ENCODE measurements at regions not wholly inside any gene's neighbourhood (a gene's known extent, or its start where the extent isn't known, plus 50 kb on each side); places are given as distances from the start of the nearest gene placed in this dataset.

DNA sequence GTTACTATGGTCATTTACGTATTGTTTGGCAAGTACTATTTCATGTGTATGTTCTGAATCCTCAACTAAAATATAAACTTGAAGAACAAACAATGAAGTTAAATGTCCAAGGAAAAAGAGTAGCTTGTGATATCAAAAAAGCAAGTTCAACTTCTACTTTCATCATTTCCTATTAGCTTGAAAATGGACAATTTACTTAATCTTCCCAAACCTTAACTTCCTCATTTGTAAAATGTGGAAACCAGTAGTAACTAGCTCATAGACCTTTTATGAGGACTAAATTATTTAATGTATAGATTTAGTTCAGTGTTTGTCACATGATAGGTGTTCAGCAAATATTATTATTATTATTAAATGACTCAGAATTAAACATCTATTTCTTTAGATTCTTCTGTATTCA, 276.8 kb upstream of the TET2 start:
- TF ChIP-seq EP300 (IDR thresholded peaks at IDR 0.05) (no peak), POLR2A (IDR thresholded peaks at IDR 0.05) (no peak), POLR2AphosphoS5 (IDR thresholded peaks at IDR 0.05) (no peak)
- TF ChIP-seq, protein P1, sequence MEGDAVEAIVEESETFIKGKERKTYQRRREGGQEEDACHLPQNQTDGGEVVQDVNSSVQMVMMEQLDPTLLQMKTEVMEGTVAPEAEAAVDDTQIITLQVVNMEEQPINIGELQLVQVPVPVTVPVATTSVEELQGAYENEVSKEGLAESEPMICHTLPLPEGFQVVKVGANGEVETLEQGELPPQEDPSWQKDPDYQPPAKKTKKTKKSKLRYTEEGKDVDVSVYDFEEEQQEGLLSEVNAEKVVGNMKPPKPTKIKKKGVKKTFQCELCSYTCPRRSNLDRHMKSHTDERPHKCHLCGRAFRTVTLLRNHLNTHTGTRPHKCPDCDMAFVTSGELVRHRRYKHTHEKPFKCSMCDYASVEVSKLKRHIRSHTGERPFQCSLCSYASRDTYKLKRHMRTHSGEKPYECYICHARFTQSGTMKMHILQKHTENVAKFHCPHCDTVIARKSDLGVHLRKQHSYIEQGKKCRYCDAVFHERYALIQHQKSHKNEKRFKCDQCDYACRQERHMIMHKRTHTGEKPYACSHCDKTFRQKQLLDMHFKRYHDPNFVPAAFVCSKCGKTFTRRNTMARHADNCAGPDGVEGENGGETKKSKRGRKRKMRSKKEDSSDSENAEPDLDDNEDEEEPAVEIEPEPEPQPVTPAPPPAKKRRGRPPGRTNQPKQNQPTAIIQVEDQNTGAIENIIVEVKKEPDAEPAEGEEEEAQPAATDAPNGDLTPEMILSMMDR (IDR thresholded peaks at IDR 0.05): no peak
- no peak for DNase-seq
- H3K27ac ChIP-seq: no peak overlapping the region
- no peaks in the 10 kb centered on the region for H3K27me3 ChIP-seq
- WGBS, 5 donors: 79 to 96% (median 92%) methylated on average over 1 of the region's 1 CpG
- no peaks in the 10 kb centered on the region for H3K9me3 ChIP-seq
- H3K4me3 ChIP-seq: no peak overlapping the region
- no peaks in the 10 kb centered on the region for H3K36me3 ChIP-seq
- no peaks in the 10 kb centered on the region for H3K4me1 ChIP-seq
- intact Hi-C loops (cut with DNase I; ENCODE audit: low total_unique reads): no loop called here

DNA sequence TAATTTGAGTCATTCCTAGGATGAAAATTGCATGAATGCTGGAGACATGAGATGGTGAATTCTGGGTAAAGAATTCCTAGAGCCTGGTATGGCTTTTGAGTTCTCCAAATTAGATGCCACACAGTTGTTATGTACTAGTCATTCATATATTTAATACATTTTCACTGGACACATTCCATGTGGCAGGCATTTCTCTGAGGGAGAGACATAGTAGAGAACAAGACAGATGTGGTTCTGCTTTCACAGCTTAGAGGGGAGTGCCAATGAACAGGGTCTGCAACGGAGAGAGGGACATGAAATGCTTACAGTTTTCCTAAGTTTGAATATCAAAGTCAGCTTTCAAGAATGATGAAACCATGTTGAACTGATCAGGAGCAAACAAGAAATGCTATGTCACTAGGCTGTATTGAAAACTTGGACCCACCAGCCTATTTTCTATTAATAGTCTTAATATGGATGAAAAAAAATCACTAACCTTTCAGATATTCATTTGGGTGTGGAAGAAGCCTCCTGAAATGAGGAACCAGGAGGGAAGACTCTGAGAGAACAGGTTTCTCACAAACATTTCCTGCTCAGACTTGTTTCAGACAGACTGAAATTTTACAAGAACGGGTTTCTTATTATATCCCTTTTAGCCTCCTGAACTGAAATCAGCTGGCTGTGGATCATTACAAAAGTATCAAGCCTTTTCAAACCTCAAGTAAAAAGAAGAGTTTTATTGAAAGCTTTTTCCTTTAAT, 276.0 kb upstream of the TET2 start:
- Histone ChIP-seq H3K4me1 (no peaks in the 10 kb centered on the region), H3K4me3 (no peak overlapping the region), H3K27ac (no peak overlapping the region), H3K36me3 (no peaks in the 10 kb centered on the region), H3K27me3 (no peaks in the 10 kb centered on the region), H3K9me3 (no peaks in the 10 kb centered on the region)
- intact Hi-C loops (cut with DNase I; ENCODE audit: low total_unique reads): no loop called here
- DNase-seq: no peak
- WGBS, 5 donors: 44 to 60% (median 56%) methylated on average over 2 of the region's 2 CpGs
- TF ChIP-seq POLR2AphosphoS5 (IDR thresholded peaks at IDR 0.05): no peak
- no peak for TF ChIP-seq POLR2A (IDR thresholded peaks at IDR 0.05)
- TF ChIP-seq, protein P1 (IDR thresholded peaks at IDR 0.05): no peak
- no peak for TF ChIP-seq EP300 (IDR thresholded peaks at IDR 0.05)

DNA sequence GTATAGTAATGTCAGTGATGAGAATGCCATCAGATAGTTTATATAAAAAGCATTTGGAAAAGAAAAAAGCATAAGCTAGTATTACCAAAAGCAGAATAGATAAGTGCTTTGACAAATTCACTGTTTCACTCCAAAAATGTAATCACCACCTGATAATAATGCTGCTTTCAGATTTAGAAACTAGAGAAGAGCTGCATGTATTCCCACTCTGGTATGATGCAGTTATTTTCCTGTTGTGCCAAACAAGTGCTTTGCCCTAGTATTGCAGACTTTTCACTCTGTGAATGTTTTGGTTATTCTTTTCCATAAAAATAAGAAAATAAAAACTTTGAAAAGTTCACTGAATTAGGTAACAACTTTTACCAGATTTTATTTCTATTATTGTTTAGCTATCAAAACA, 267.7 kb upstream of the TET2 start:
- Histone ChIP-seq H3K4me3 (no peak overlapping the region), H3K4me1 (no peaks in the 10 kb centered on the region), H3K27ac (no peak overlapping the region), H3K36me3 (no peaks in the 10 kb centered on the region), H3K9me3 (no peaks in the 10 kb centered on the region), H3K27me3 (no peaks in the 10 kb centered on the region)
- DNase-seq: no peak
- intact Hi-C loops (cut with DNase I; ENCODE audit: low total_unique reads): no loop called here
- TF ChIP-seq POLR2A (IDR thresholded peaks at IDR 0.05) (no peak), POLR2AphosphoS5 (IDR thresholded peaks at IDR 0.05) (no peak), EP300 (IDR thresholded peaks at IDR 0.05) (no peak)
- TF ChIP-seq, protein P1 (IDR thresholded peaks at IDR 0.05): no peak

DNA sequence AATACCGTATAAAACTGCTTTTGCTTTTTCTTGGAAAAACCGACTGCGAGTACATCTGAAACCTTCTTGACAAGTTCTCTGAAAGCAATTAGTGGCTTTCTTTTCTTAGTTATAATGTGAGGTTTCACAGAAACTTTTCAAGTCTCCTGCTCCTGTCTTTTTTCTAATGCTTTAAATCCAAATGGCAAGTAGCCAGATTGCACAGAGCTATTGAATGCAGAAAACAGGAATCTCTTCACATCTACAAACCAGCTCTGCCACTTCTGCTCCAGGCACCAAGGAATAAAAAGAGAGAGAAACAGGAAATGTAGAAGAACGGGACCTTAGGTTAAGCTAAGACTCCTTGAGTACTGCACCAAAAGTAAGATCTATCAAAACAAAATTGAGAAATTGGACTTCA, 267.3 kb upstream of the TET2 start:
- TF ChIP-seq, protein P1 (IDR thresholded peaks at IDR 0.05): no peak
- TF ChIP-seq POLR2AphosphoS5 (IDR thresholded peaks at IDR 0.05): no peak
- TF ChIP-seq POLR2A (IDR thresholded peaks at IDR 0.05): no peak
- TF ChIP-seq EP300 (IDR thresholded peaks at IDR 0.05): no peak
- Histone ChIP-seq H3K27ac (no peak overlapping the region), H3K9me3 (no peaks in the 10 kb centered on the region), H3K4me3 (no peak overlapping the region), H3K36me3 (no peaks in the 10 kb centered on the region), H3K27me3 (no peaks in the 10 kb centered on the region), H3K4me1 (no peaks in the 10 kb centered on the region)
- intact Hi-C loops (cut with DNase I; ENCODE audit: low total_unique reads): no loop called here
- 40 to 54% (median 47%) methylated on average over 4 of the region's 4 CpGs for WGBS, 5 donors
- DNase-seq: peak in 1 of 2 donors; percentile 54
